ENCODE measurements at regions not wholly inside any gene's neighbourhood (a gene's known extent, or its start where the extent isn't known, plus 50 kb on each side); places are given as distances from the start of the nearest gene placed in this dataset.

GRCh38 chr4:63171341-63171740 is 1237.9 kb downstream of the TECRL start:
- Histone ChIP-seq H3K36me3 (no peaks in the 10 kb centered on the region), H3K4me3 (no peak overlapping the region), H3K27me3 (no peaks in the 10 kb centered on the region), H3K27ac (no peak overlapping the region), H3K4me1 (no peaks in the 10 kb centered on the region), H3K9me3 (no peaks in the 10 kb centered on the region)
- DNase-seq: no peak
- TF ChIP-seq POLR2A (IDR thresholded peaks at IDR 0.05) (no peak), CTCF (IDR thresholded peaks at IDR 0.05) (no peak)

- Histone ChIP-seq H3K9me3 (no peaks in the 10 kb centered on the region), H3K4me3 (no peak overlapping the region), H3K4me1 (no peaks in the 10 kb centered on the region), H3K36me3 (no peaks in the 10 kb centered on the region), H3K27ac (no peak overlapping the region), H3K27me3 (no peaks in the 10 kb centered on the region)
- no peak for TF ChIP-seq CTCF (IDR thresholded peaks at IDR 0.05)
- no peak for TF ChIP-seq POLR2A (IDR thresholded peaks at IDR 0.05)
- no peak for DNase-seq
Measured at GRCh38 chr4:63170923-63171322, 1238.3 kb downstream of the TECRL start.

GRCh38 chr4:63169836-63170235 is 1239.4 kb downstream of the TECRL start:
- no peaks in the 10 kb centered on the region for H3K9me3 ChIP-seq
- TF ChIP-seq POLR2A (IDR thresholded peaks at IDR 0.05) (no peak), CTCF (IDR thresholded peaks at IDR 0.05) (no peak)
- H3K4me3 ChIP-seq: no peak overlapping the region
- H3K27me3 ChIP-seq: no peaks in the 10 kb centered on the region
- H3K36me3 ChIP-seq: no peaks in the 10 kb centered on the region
- DNase-seq: no peak
- H3K27ac ChIP-seq: no peak overlapping the region
- H3K4me1 ChIP-seq: no peaks in the 10 kb centered on the region

- H3K4me1 ChIP-seq: no peaks in the 10 kb centered on the region
- TF ChIP-seq CTCF (IDR thresholded peaks at IDR 0.05): no peak
- TF ChIP-seq POLR2A (IDR thresholded peaks at IDR 0.05): no peak
Measured at GRCh38 chr4:63155561-63155960, 1253.7 kb downstream of the TECRL start.

GRCh38 chr4:63123441-63123840 is 1285.8 kb downstream of the TECRL start:
- Histone ChIP-seq H3K9me3 (no peaks in the 10 kb centered on the region), H3K36me3 (no peaks in the 10 kb centered on the region), H3K4me3 (no peak overlapping the region), H3K27ac (no peak overlapping the region), H3K27me3 (no peaks in the 10 kb centered on the region), H3K4me1 (no peaks in the 10 kb centered on the region)
- DNase-seq: no peak
- no peak for TF ChIP-seq CTCF (IDR thresholded peaks at IDR 0.05)
- no peak for TF ChIP-seq POLR2A (IDR thresholded peaks at IDR 0.05)

More at GRCh38 chr4:63155561-63155960, 1253.7 kb downstream of the TECRL start:
- H3K9me3 ChIP-seq: peaks cover 0 to 9% (median 0%) of the 10 kb centered on the region in 4 donors
- H3K27me3 ChIP-seq: no peaks in the 10 kb centered on the region
- H3K4me3 ChIP-seq: no peak overlapping the region
- H3K27ac ChIP-seq: no peak overlapping the region
- no peaks in the 10 kb centered on the region for H3K36me3 ChIP-seq
- no peak for DNase-seq

GRCh38 chr4:63122955-63123354 is 1286.3 kb downstream of the TECRL start:
- Histone ChIP-seq H3K4me1 (no peaks in the 10 kb centered on the region), H3K27me3 (no peaks in the 10 kb centered on the region), H3K36me3 (no peaks in the 10 kb centered on the region), H3K4me3 (no peak overlapping the region), H3K27ac (no peak overlapping the region), H3K9me3 (no peaks in the 10 kb centered on the region)
- DNase-seq: no peak
- TF ChIP-seq CTCF (IDR thresholded peaks at IDR 0.05) (no peak), POLR2A (IDR thresholded peaks at IDR 0.05) (no peak)

Data from Peyer's patch (tissue), 4 donors.